IMR-90 (cell line): ENCODE measurements at regions not wholly inside any gene's neighbourhood (a gene's known extent, or its start where the extent isn't known, plus 50 kb on each side); places are given as distances from the start of the nearest gene placed in this dataset.

Experiments used
- ATAC-seq: fragments of 200-7000 bp; cut with Tn5 transposase; 2 replicates; pipeline ENCODE4 v1.9.1; 2020; ENCODE audit warnings: low read depth, mild to moderate bottlenecking, moderate library complexity
- BruUV-seq: library from RNA; stranded (reverse); fragments of 400-500 nt; replicated peaks from 2 replicates; lab custom pipeline; 2021; lab: Mats Ljungman, UMichigan
- CTCF ChIA-PET: fragments of 300-600 bp; formaldehyde crosslinking; extraction: SDS; loops from one replicate; lab custom pipeline; 2021; ENCODE audit warnings: antibody characterized with exemption; lab: Yijun Ruan, JAX
- POLR2A ChIA-PET: fragments of 300-600 bp; sonication (Branson Sonifier 250); formaldehyde crosslinking; loops from one replicate; lab custom pipeline; 2022; ENCODE audit warnings: antibody characterized with exemption; ENCODE audit not compliant: unreplicated experiment; lab: Charles Lee
- DNase-seq: peaks from one replicate; pipeline ENCODE4 v3.0.0; 2013
- H2AFZ ChIP-seq: replicated peaks from 2 replicates; pipeline ENCODE3; 2013; ENCODE audit warnings: low read length, mild to moderate bottlenecking; ENCODE audit not compliant: poor library complexity
- H2AK5ac ChIP-seq: 2 replicates; pipeline ENCODE4 v1.6.1; 2013; ENCODE audit warnings: low read depth, low read length, inconsistent platforms
- H2AK9ac ChIP-seq: replicated peaks from 2 replicates; pipeline ENCODE3; 2013; ENCODE audit warnings: mild to moderate bottlenecking, low read depth, low read length, moderate library complexity; ENCODE audit not compliant: poor library complexity
- H2BK120ac ChIP-seq: 2 replicates; pipeline ENCODE4 v1.6.1; 2013; ENCODE audit warnings: low read depth, low read length, inconsistent platforms
- H2BK15ac ChIP-seq: 3 replicates; pipeline ENCODE4 v1.6.1; 2013; ENCODE audit warnings: low read depth, low read length, inconsistent platforms
- H2BK20ac ChIP-seq: 2 replicates; pipeline ENCODE4 v1.6.1; 2013; ENCODE audit warnings: low read depth, mild to moderate bottlenecking, inconsistent platforms, low read length, moderate library complexity
- H2BK5ac ChIP-seq: 2 replicates; pipeline ENCODE4 v1.6.1; 2013; ENCODE audit warnings: mild to moderate bottlenecking, low read depth, low read length, inconsistent platforms; ENCODE audit not compliant: poor library complexity, severe bottlenecking
- H3K14ac ChIP-seq: replicated peaks from 2 replicates; pipeline ENCODE4 v1.6.1; 2013; ENCODE audit warnings: low read depth, low read length, inconsistent platforms
- H3K18ac ChIP-seq: 2 replicates; pipeline ENCODE4 v1.6.1; 2013; ENCODE audit warnings: low read depth, low read length, control low read depth
- H3K23ac ChIP-seq: 2 replicates; pipeline ENCODE4 v1.6.1; 2013; ENCODE audit warnings: low read depth, low read length, inconsistent platforms
- H3K27ac ChIP-seq: 2 replicates; pipeline ENCODE4 v1.5.1; 2013; ENCODE audit warnings: mild to moderate bottlenecking, control low read depth, low read length; ENCODE audit not compliant: insufficient read depth
- H3K27me3 ChIP-seq: 2 replicates; pipeline ENCODE4 v1.6.1; 2013; ENCODE audit warnings: low read length; ENCODE audit not compliant: control insufficient read depth, insufficient read depth
- H3K36me3 ChIP-seq: 2 replicates; pipeline ENCODE4 v1.6.1; 2013; ENCODE audit warnings: low read length, mixed read lengths; ENCODE audit not compliant: control insufficient read depth, insufficient read depth
- H3K4ac ChIP-seq: 2 replicates; pipeline ENCODE4 v1.6.1; 2013; ENCODE audit warnings: low read depth, low read length, inconsistent platforms
- H3K4me1 ChIP-seq: 2 replicates; pipeline ENCODE4 v1.6.1; 2013; ENCODE audit warnings: low read length, mixed read lengths; ENCODE audit not compliant: control insufficient read depth, insufficient read depth
- H3K4me2 ChIP-seq: 2 replicates; pipeline ENCODE4 v1.6.1; 2013; ENCODE audit warnings: low read depth, mild to moderate bottlenecking, control low read depth, low read length, moderate library complexity
- H3K4me3 ChIP-seq: 2 replicates; pipeline ENCODE4 v1.5.1; 2013; ENCODE audit warnings: low read depth, mild to moderate bottlenecking, control low read depth, low read length, moderate library complexity; ENCODE audit not compliant: insufficient read depth
- H3K56ac ChIP-seq: 2 replicates; pipeline ENCODE4 v1.6.1; 2013; ENCODE audit warnings: low read length, inconsistent platforms; ENCODE audit not compliant: insufficient read depth; ENCODE audit errors: extremely low read depth
- H3K79me1 ChIP-seq, 2 experiments: 2 replicates each; pipeline ENCODE4 v1.6.1; 2013; ENCODE audit warnings: low read length in 2 of 2, inconsistent platforms in 1 of 2, low read depth in 1 of 2
- H3K9ac ChIP-seq: 2 replicates; pipeline ENCODE4 v1.6.1; 2013; ENCODE audit warnings: low read depth, low read length, control low read depth
- H3K9me1 ChIP-seq: 2 replicates; pipeline ENCODE4 v1.6.1; 2013; ENCODE audit warnings: low read length, inconsistent platforms; ENCODE audit not compliant: insufficient read depth
- H3K9me3 ChIP-seq: 2 replicates; pipeline ENCODE4 v1.6.1; 2013; ENCODE audit warnings: low read length; ENCODE audit not compliant: control insufficient read depth, insufficient read depth
- H4K20me1 ChIP-seq: 2 replicates; pipeline ENCODE4 v1.6.1; 2013; ENCODE audit warnings: low read length, inconsistent platforms; ENCODE audit not compliant: insufficient read depth
- H4K5ac ChIP-seq: 2 replicates; pipeline ENCODE4 v1.6.1; 2013; ENCODE audit warnings: mild to moderate bottlenecking, low read depth, low read length, control low read depth
- H4K8ac ChIP-seq, 2 experiments: 2 replicates each; pipeline ENCODE4 v1.6.1; 2013; ENCODE audit warnings: low read depth in 2 of 2, low read length in 2 of 2, control low read depth in 1 of 2, inconsistent platforms in 1 of 2
- H4K91ac ChIP-seq: 2 replicates; pipeline ENCODE4 v1.6.1; 2013; ENCODE audit warnings: low read depth, low read length, inconsistent platforms; ENCODE audit not compliant: insufficient read depth
- CTCF ChIP-seq: conservative IDR thresholded peaks from 2 replicates; pipeline ENCODE4 v1.5.1; 2012; ENCODE audit warnings: mild to moderate bottlenecking, low read depth, low read length, improper control_type of control experiment
- ELK1 ChIP-seq: fragments of 150-350 bp; IDR thresholded peaks from 2 replicates; pipeline ENCODE4 v1.6.1; 2016; ENCODE audit warnings: low read depth, mild to moderate bottlenecking, low read length, moderate library complexity, borderline replicate concordance
- NFE2L2 ChIP-seq: fragments of 150-350 bp; IDR thresholded peaks from 2 replicates; pipeline ENCODE4 v1.6.1; 2016; ENCODE audit warnings: low read depth, mild to moderate bottlenecking, low read length
- POLR2A ChIP-seq: IDR thresholded peaks from 2 replicates; pipeline ENCODE4 v1.6.1; 2012; ENCODE audit warnings: mild to moderate bottlenecking, low read depth, low read length
- WGBS, 2 experiments: methylation state at CpG; one replicate each; pipeline versions ENCODE4 v1.1.5 to v1.1.7; 2013; ENCODE audit warnings: missing lambda C conversion rate in 2 of 2; ENCODE audit not compliant: insufficient read length in 1 of 2; ENCODE audit errors: extremely low coverage in 2 of 2; 5-methylcytosine and 5-hydroxymethylcytosine counted together
- dilution Hi-C: fragments of 300-500 bp; cut with HindIII; formaldehyde crosslinking; loops from one replicate; pipeline ENCODE4 v1.14.3; 2018; ENCODE audit warnings: low sequenced_read_pairs; ENCODE audit not compliant: unreplicated experiment
- in situ Hi-C: fragments of 300-500 bp; cut with MboI; formaldehyde crosslinking; loops from 3 replicates; pipeline ENCODE4 v1.14.3; 2019; ENCODE audit warnings: low sequenced_read_pairs, inconsistent platforms, mixed read lengths
- intact Hi-C: fragments of 100-400 bp; cut with micrococcal nuclease; formaldehyde crosslinking; loops from 2 replicates; pipeline ENCODE4 v1.10.0; 2022

GRCh38 chr1:90835661-90836344, 118.7 kb upstream of the BARHL2 start:
- ChIA-PET POLR2A (no interaction called here), CTCF (no interaction called here)
- no peak overlapping the region for H3K9ac ChIP-seq
- H3K4me1 ChIP-seq, result no peaks in the 10 kb centered on the region
- BruUV-seq, result no TSS peak
- H3K79me1 ChIP-seq, result no peaks in the 10 kb centered on the region
- no peak overlapping the region for H3K27ac ChIP-seq
- no peak overlapping the region for H3K4ac ChIP-seq
- intact Hi-C loops, result no loop called here
- H2BK120ac ChIP-seq, result no peak overlapping the region
- 7% methylated on average over 5 of the region's 59 CpGs; no CpG with 5 or more reads in 1 of the 2 experiments for WGBS, 2 experiments
- no peaks in the 10 kb centered on the region for H3K9me1 ChIP-seq
- no peak overlapping the region for H2AK5ac ChIP-seq
- no peak overlapping the region for H2BK5ac ChIP-seq
- H3K4me2 ChIP-seq, result no peak overlapping the region; the same call in 1 of the 2 replicates
- H3K23ac ChIP-seq, result no peak overlapping the region
- dilution Hi-C loops, result no loop called here
- no peak overlapping the region for H4K8ac ChIP-seq
- no peak overlapping the region for H4K91ac ChIP-seq
- DNase-seq (no peak), ATAC-seq (no peak)
- H3K56ac ChIP-seq, result no peak overlapping the region
- no peak overlapping the region for H2AK9ac ChIP-seq
- peaks cover 86% of the 10 kb centered on the region for H3K27me3 ChIP-seq
- no peaks in the 10 kb centered on the region for H4K20me1 ChIP-seq
- no peak overlapping the region for H4K5ac ChIP-seq
- H3K18ac ChIP-seq, result no peak overlapping the region
- H3K14ac ChIP-seq, result no peak overlapping the region
- in situ Hi-C loops, result no loop called here
- H3K36me3 ChIP-seq, result no peaks in the 10 kb centered on the region
- H3K9me3 ChIP-seq, result peaks cover 9% of the 10 kb centered on the region; the same call in 1 of the 2 replicates
- no peak overlapping the region for H2BK20ac ChIP-seq
- no peak for TF ChIP-seq ELK1
- TF ChIP-seq CTCF, result no peak
- TF ChIP-seq NFE2L2, result no peak
- TF ChIP-seq POLR2A, result no peak
- H2BK15ac ChIP-seq, result no peak overlapping the region
- H2AFZ ChIP-seq, result peak overlapping the region; percentile 28
- H3K4me3 ChIP-seq, result no peak overlapping the region
